A549 (cell line): ENCODE measurements at regions not wholly inside any gene's neighbourhood (a gene's known extent, or its start where the extent isn't known, plus 50 kb on each side); places are given as distances from the start of the nearest gene placed in this dataset.

Experiments
- MYC ChIP-seq: IDR thresholded peaks from 2 replicates; pipeline ENCODE4 v1.6.1; 2012; ENCODE audit warnings: mild to moderate bottlenecking, inconsistent platforms, low read length, improper control_type of control experiment, borderline replicate concordance
- POLR2A ChIP-seq: IDR thresholded peaks from 2 replicates; pipeline ENCODE4 v1.6.1; 2012; ENCODE audit warnings: mild to moderate bottlenecking, low read length
- RCOR1 ChIP-seq: fragments of 150-350 bp; IDR thresholded peaks from 2 replicates; pipeline ENCODE4 v1.6.1; 2014; ENCODE audit warnings: antibody characterized with exemption, low read length, low read depth
- RFX5 ChIP-seq: fragments of 450-650 bp; IDR thresholded peaks from 2 replicates; pipeline ENCODE4 v1.7.1; 2014; ENCODE audit warnings: antibody characterized with exemption, mild to moderate bottlenecking, moderate library complexity
- ZSCAN20 ChIP-seq: fragments of 250-450 bp; sonication (Bioruptor Pico); IDR thresholded peaks from 2 replicates; pipeline ENCODE4 v1.8.0; 2022; ENCODE audit warnings: mild to moderate bottlenecking, moderate library complexity
- TF ChIP-seq, protein P1 (sequence below): fragments of >200 bp; sonication (Bioruptor Twin); formaldehyde crosslinking; IDR thresholded peaks from 3 replicates; pipeline ENCODE4 v1.5.1; 2016

- no peak for TF ChIP-seq RCOR1
- no peak for TF ChIP-seq RFX5
- TF ChIP-seq, protein P1, sequence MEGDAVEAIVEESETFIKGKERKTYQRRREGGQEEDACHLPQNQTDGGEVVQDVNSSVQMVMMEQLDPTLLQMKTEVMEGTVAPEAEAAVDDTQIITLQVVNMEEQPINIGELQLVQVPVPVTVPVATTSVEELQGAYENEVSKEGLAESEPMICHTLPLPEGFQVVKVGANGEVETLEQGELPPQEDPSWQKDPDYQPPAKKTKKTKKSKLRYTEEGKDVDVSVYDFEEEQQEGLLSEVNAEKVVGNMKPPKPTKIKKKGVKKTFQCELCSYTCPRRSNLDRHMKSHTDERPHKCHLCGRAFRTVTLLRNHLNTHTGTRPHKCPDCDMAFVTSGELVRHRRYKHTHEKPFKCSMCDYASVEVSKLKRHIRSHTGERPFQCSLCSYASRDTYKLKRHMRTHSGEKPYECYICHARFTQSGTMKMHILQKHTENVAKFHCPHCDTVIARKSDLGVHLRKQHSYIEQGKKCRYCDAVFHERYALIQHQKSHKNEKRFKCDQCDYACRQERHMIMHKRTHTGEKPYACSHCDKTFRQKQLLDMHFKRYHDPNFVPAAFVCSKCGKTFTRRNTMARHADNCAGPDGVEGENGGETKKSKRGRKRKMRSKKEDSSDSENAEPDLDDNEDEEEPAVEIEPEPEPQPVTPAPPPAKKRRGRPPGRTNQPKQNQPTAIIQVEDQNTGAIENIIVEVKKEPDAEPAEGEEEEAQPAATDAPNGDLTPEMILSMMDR: no peak
- no peak for TF ChIP-seq POLR2A
- TF ChIP-seq MYC: no peak
- no peak for TF ChIP-seq ZSCAN20 (CRISPR knock-in tag)
These were observed 97.2 kb upstream of the GLI2 start for GRCh38 chr2:120638450-120638849.
